ENCODE measurements at regions not wholly inside any gene's neighbourhood (a gene's known extent, or its start where the extent isn't known, plus 50 kb on each side); places are given as distances from the start of the nearest gene placed in this dataset.

- ATAC-seq (no peak), DNase-seq (ENCODE audit: low read depth, low spot score) (no peak)
- H3K4me3 ChIP-seq (ENCODE audit: low read depth in 2 of 2, low read length in 2 of 2) = no peak overlapping the region
- in situ Hi-C loops (cut with HindIII; ENCODE audit: low pct_unique_long_range_greater_than_20kb, low sequenced_read_pairs) (no loop called here), intact Hi-C loops (cut with micrococcal nuclease; ENCODE audit: unreplicated experiment) (no loop called here)
- POLR2A ChIA-PET = no interaction called here
- 0 out of 2 replicates have a peak, but pooled peaks cover 3% of the 10 kb centered on the region for H3K9me3 ChIP-seq (ENCODE audit: control insufficient read depth, insufficient read depth, low read depth, low read length)
- H3K36me3 ChIP-seq (ENCODE audit: control insufficient read depth, insufficient read depth, low read length) = no peaks in the 10 kb centered on the region
- BruUV-seq (replicated peaks) = no TSS peak
- H3K4me1 ChIP-seq (ENCODE audit: control insufficient read depth, insufficient read depth, low read length) = no peaks in the 10 kb centered on the region
- no peaks in the 10 kb centered on the region for H3K27me3 ChIP-seq (ENCODE audit: control insufficient read depth, insufficient read depth, low read length)
- CTCF ChIA-PET = no interaction called here
- TF ChIP-seq TCF7L2 (IDR thresholded peaks at IDR 0.05; ENCODE audit: low read depth, low read length) (no peak), SIN3A (IDR thresholded peaks at IDR 0.05; ENCODE audit: borderline replicate concordance, insufficient read depth, low read depth, low read length) (no peak)
- H3K27ac ChIP-seq (ENCODE audit: low read length) = no peak overlapping the region
Observed at GRCh38 chr11:25741886-25742285, 590.0 kb upstream of the ANO3 start.

- no peak overlapping the region for H3K4me3 ChIP-seq (ENCODE audit: low read depth in 2 of 2, low read length in 2 of 2)
- DNase-seq (ENCODE audit: low read depth, low spot score) (no peak), ATAC-seq (no peak)
- no peaks in the 10 kb centered on the region for H3K36me3 ChIP-seq (ENCODE audit: control insufficient read depth, insufficient read depth, low read length)
- BruUV-seq (replicated peaks) = no TSS peak
- intact Hi-C loops (cut with micrococcal nuclease; ENCODE audit: unreplicated experiment) (no loop called here), in situ Hi-C loops (cut with HindIII; ENCODE audit: low pct_unique_long_range_greater_than_20kb, low sequenced_read_pairs) (no loop called here)
- H3K9me3 ChIP-seq (ENCODE audit: control insufficient read depth, insufficient read depth, low read depth, low read length) = 0 out of 2 replicates have a peak, but pooled peaks cover 3% of the 10 kb centered on the region
- CTCF ChIA-PET = no interaction called here
- H3K27me3 ChIP-seq (ENCODE audit: control insufficient read depth, insufficient read depth, low read length) = no peaks in the 10 kb centered on the region
- POLR2A ChIA-PET = no interaction called here
- no peaks in the 10 kb centered on the region for H3K4me1 ChIP-seq (ENCODE audit: control insufficient read depth, insufficient read depth, low read length)
- TF ChIP-seq REST (IDR thresholded peaks at IDR 0.05; ENCODE audit: insufficient read depth in 1 of 2, low read depth in 2 of 2, low read length in 1 of 2) (no peak), SIN3A (IDR thresholded peaks at IDR 0.05; ENCODE audit: borderline replicate concordance, insufficient read depth, low read depth, low read length) (no peak), CTCF (IDR thresholded peaks at IDR 0.05) (no peak), POLR2AphosphoS5 (IDR thresholded peaks at IDR 0.05; ENCODE audit: low read depth, low read length) (no peak), TCF7L2 (IDR thresholded peaks at IDR 0.05; ENCODE audit: low read depth, low read length) (no peak)
- H3K27ac ChIP-seq (ENCODE audit: low read length) = no peak overlapping the region
Observed at GRCh38 chr11:25742800-25743199, 589.1 kb upstream of the ANO3 start.

- CTCF ChIA-PET = no interaction called here
Observed at GRCh38 chr11:25755381-25755780, 576.5 kb upstream of the ANO3 start.

More at GRCh38 chr11:25755381-25755780, 576.5 kb upstream of the ANO3 start:
- Histone ChIP-seq H3K36me3 (ENCODE audit: control insufficient read depth, insufficient read depth, low read length) (no peaks in the 10 kb centered on the region), H3K4me3 (ENCODE audit: low read depth in 2 of 2, low read length in 2 of 2) (no peak overlapping the region), H3K9me3 (ENCODE audit: control insufficient read depth, insufficient read depth, low read depth, low read length) (no peaks in the 10 kb centered on the region), H3K4me1 (ENCODE audit: control insufficient read depth, insufficient read depth, low read length) (no peaks in the 10 kb centered on the region), H3K27me3 (ENCODE audit: control insufficient read depth, insufficient read depth, low read length) (no peaks in the 10 kb centered on the region), H3K27ac (ENCODE audit: low read length) (no peak overlapping the region)
- DNase-seq (ENCODE audit: low read depth, low spot score) = no peak
- POLR2A ChIA-PET = no interaction called here
- ATAC-seq = no peak
- intact Hi-C loops (cut with micrococcal nuclease; ENCODE audit: unreplicated experiment) = no loop called here
- no peak for TF ChIP-seq TCF7L2 (IDR thresholded peaks at IDR 0.05; ENCODE audit: low read depth, low read length)
- TF ChIP-seq POLR2AphosphoS5 (IDR thresholded peaks at IDR 0.05; ENCODE audit: low read depth, low read length) = no peak
- no peak for TF ChIP-seq CTCF (IDR thresholded peaks at IDR 0.05)
- no peak for TF ChIP-seq REST (IDR thresholded peaks at IDR 0.05; ENCODE audit: insufficient read depth in 1 of 2, low read depth in 2 of 2, low read length in 1 of 2)
- TF ChIP-seq SIN3A (IDR thresholded peaks at IDR 0.05; ENCODE audit: borderline replicate concordance, insufficient read depth, low read depth, low read length) = no peak
- in situ Hi-C loops (cut with HindIII; ENCODE audit: low pct_unique_long_range_greater_than_20kb, low sequenced_read_pairs) = no loop called here
- BruUV-seq (replicated peaks) = no TSS peak
